ENCODE measurements at regions not wholly inside any gene's neighbourhood (a gene's known extent, or its start where the extent isn't known, plus 50 kb on each side); places are given as distances from the start of the nearest gene placed in this dataset.

- POLR2A ChIA-PET (ENCODE audit: unreplicated experiment) = no interaction called here
- no peak overlapping the region for H4K91ac ChIP-seq (ENCODE audit: insufficient read depth, low read depth, low read length)
- no peak overlapping the region for H3K23ac ChIP-seq (ENCODE audit: low read depth, low read length)
- dilution Hi-C loops (cut with HindIII; ENCODE audit: low sequenced_read_pairs, unreplicated experiment) = no loop called here
- CTCF ChIA-PET = no interaction called here
- H3K9me1 ChIP-seq (ENCODE audit: insufficient read depth, low read length) = no peaks in the 10 kb centered on the region
- no peaks in the 10 kb centered on the region for H3K36me3 ChIP-seq (ENCODE audit: control insufficient read depth, insufficient read depth, low read length)
- no peak overlapping the region for H2AK9ac ChIP-seq (replicated peaks; ENCODE audit: low read depth, low read length, poor library complexity)
- no CpG with 5 or more reads among the region's 1 CpG for WGBS, 2 experiments (ENCODE audit: extremely low coverage in 2 of 2, insufficient read length in 1 of 2)
- no peak overlapping the region for H2BK120ac ChIP-seq (ENCODE audit: low read depth, low read length)
- H3K18ac ChIP-seq (ENCODE audit: low read depth, low read length) = no peak overlapping the region
- no TSS peak for BruUV-seq (replicated peaks)
- H3K79me1 ChIP-seq (ENCODE audit: low read depth in 1 of 2, low read length in 2 of 2) = no peaks in the 10 kb centered on the region
- no peak overlapping the region for H2BK5ac ChIP-seq (ENCODE audit: low read depth, low read length, poor library complexity, severe bottlenecking)
- no peak overlapping the region for H2BK15ac ChIP-seq (ENCODE audit: low read depth, low read length)
- no peak overlapping the region for H3K27ac ChIP-seq (ENCODE audit: insufficient read depth, low read length)
- H4K5ac ChIP-seq (ENCODE audit: low read depth, low read length) = no peak overlapping the region
- H3K27me3 ChIP-seq (ENCODE audit: control insufficient read depth, insufficient read depth, low read length) = no peaks in the 10 kb centered on the region
- no peak for TF ChIP-seq SMC3 (IDR thresholded peaks at IDR 0.05; ENCODE audit: low read depth, low read length)
- TF ChIP-seq ELK1 (IDR thresholded peaks at IDR 0.05; ENCODE audit: borderline replicate concordance, low read depth, low read length) = no peak
- no peak for TF ChIP-seq CHD1 (IDR thresholded peaks at IDR 0.05; ENCODE audit: low read depth, low read length)
- TF ChIP-seq MAZ (IDR thresholded peaks at IDR 0.05; ENCODE audit: borderline replicate concordance, low read depth, low read length) = no peak
- H2AK5ac ChIP-seq (ENCODE audit: low read depth, low read length) = no peak overlapping the region
- H2BK20ac ChIP-seq (ENCODE audit: low read depth, low read length) = no peak overlapping the region
- in situ Hi-C loops (cut with MboI; ENCODE audit: low sequenced_read_pairs) = no loop called here
- no peaks in the 10 kb centered on the region for H3K4me1 ChIP-seq (ENCODE audit: control insufficient read depth, insufficient read depth, low read length)
- intact Hi-C loops (cut with micrococcal nuclease) = no loop called here
- H3K9me3 ChIP-seq (ENCODE audit: control insufficient read depth, insufficient read depth, low read length) = no peaks in the 10 kb centered on the region
- H4K20me1 ChIP-seq (ENCODE audit: insufficient read depth, low read length) = no peaks in the 10 kb centered on the region
- no peak overlapping the region for H3K9ac ChIP-seq (ENCODE audit: low read depth, low read length)
- H3K4me2 ChIP-seq (ENCODE audit: low read depth, low read length) = no peak overlapping the region
- DNase-seq (no peak), ATAC-seq (ENCODE audit: low read depth) (no peak)
- H3K4me3 ChIP-seq (ENCODE audit: insufficient read depth, low read depth, low read length) = no peak overlapping the region
- no peak overlapping the region for H4K8ac ChIP-seq (ENCODE audit: low read depth in 2 of 2, low read length in 2 of 2)
- H3K4ac ChIP-seq (ENCODE audit: low read depth, low read length) = no peak overlapping the region
- H3K14ac ChIP-seq (replicated peaks; ENCODE audit: low read depth, low read length) = no peak overlapping the region
- no peak overlapping the region for H3K56ac ChIP-seq (ENCODE audit: extremely low read depth, insufficient read depth, low read length)
- no peak overlapping the region for H2AFZ ChIP-seq (replicated peaks; ENCODE audit: low read length, poor library complexity)
These were observed 939.0 kb downstream of the TBC1D32 start for GRCh38 chr6:120395330-120395729.

All from IMR-90 (cell line).